ENCODE measurements at regions not wholly inside any gene's neighbourhood (a gene's known extent, or its start where the extent isn't known, plus 50 kb on each side); places are given as distances from the start of the nearest gene placed in this dataset.

DNA sequence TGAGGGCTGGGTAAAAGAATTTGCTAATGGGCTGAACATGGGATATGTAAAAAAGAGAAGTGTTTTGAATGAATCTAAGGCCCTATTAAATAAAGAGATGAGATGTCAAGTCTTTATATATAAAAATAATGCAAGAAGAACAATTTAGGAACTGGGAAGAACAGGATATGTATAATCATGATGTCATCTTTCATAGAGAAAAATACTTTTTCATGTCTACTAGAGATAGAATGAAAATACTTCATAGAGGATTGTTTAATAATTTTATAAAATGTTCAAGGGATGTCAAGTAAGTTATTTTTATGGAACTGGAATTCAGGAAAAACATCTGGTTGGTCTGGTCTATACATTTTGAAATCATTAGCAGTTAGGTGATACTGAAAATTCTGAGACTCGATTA lies 799.0 kb upstream of the CTNND2 start:
- TF ChIP-seq, protein P1, sequence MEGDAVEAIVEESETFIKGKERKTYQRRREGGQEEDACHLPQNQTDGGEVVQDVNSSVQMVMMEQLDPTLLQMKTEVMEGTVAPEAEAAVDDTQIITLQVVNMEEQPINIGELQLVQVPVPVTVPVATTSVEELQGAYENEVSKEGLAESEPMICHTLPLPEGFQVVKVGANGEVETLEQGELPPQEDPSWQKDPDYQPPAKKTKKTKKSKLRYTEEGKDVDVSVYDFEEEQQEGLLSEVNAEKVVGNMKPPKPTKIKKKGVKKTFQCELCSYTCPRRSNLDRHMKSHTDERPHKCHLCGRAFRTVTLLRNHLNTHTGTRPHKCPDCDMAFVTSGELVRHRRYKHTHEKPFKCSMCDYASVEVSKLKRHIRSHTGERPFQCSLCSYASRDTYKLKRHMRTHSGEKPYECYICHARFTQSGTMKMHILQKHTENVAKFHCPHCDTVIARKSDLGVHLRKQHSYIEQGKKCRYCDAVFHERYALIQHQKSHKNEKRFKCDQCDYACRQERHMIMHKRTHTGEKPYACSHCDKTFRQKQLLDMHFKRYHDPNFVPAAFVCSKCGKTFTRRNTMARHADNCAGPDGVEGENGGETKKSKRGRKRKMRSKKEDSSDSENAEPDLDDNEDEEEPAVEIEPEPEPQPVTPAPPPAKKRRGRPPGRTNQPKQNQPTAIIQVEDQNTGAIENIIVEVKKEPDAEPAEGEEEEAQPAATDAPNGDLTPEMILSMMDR (conservative IDR thresholded peaks at IDR 0.05): no peak
- H3K79me1 ChIP-seq (ENCODE audit: insufficient read depth, low read depth, low read length, poor library complexity, severe bottlenecking): no peaks in the 10 kb centered on the region
- no peaks in the 10 kb centered on the region for H3K9me3 Mint-ChIP-seq
- no peak overlapping the region for H3K9ac ChIP-seq (ENCODE audit: extremely low read depth, insufficient read length, low read length)
- H4K5ac ChIP-seq (ENCODE audit: insufficient read length, low read depth, low read length): no peak overlapping the region
- no peak overlapping the region for H3K4me3 Mint-ChIP-seq
- no peak overlapping the region for H3K18ac ChIP-seq (ENCODE audit: insufficient read length, low read depth, low read length)
- H3K23ac ChIP-seq (ENCODE audit: insufficient read length, low read depth, low read length): no peak overlapping the region
- no peaks in the 10 kb centered on the region; the same call in 1 of the 2 replicates for H3K4me1 ChIP-seq (ENCODE audit: insufficient read depth, low read length)
- H3K56ac ChIP-seq (ENCODE audit: insufficient read length, low read depth, low read length): no peak overlapping the region
- no peak overlapping the region for H3K4me2 ChIP-seq (ENCODE audit: insufficient read depth, insufficient read length, low read length)
- H3K4me1 Mint-ChIP-seq: peaks cover 8 to 26% of the 10 kb centered on the region in 2 experiments
- H2AFZ ChIP-seq (ENCODE audit: low read length): no peak overlapping the region
- H3K36me3 Mint-ChIP-seq (ENCODE audit: insufficient read depth in 1 of 3, low read depth in 3 of 3): no peaks in the 10 kb centered on the region
- H2BK12ac ChIP-seq (ENCODE audit: insufficient read length, low read depth, low read length): no peak overlapping the region
- no peaks in the 10 kb centered on the region for H3K27me3 ChIP-seq (ENCODE audit: insufficient read depth, low read length)
- H3K4ac ChIP-seq (ENCODE audit: low read depth, low read length): no peak overlapping the region
- H2BK15ac ChIP-seq (ENCODE audit: low read depth, low read length): no peak overlapping the region
- H3K27ac ChIP-seq (ENCODE audit: insufficient read length, low read depth, low read length): no peak overlapping the region
- no peaks in the 10 kb centered on the region for H3K79me2 ChIP-seq (ENCODE audit: insufficient read depth, low read length)
- H4K91ac ChIP-seq (ENCODE audit: insufficient read length, low read depth, low read length): no peak overlapping the region
- no peak overlapping the region for H2BK5ac ChIP-seq (ENCODE audit: insufficient read length, low read length)
- H3K14ac ChIP-seq (ENCODE audit: insufficient read depth, low read length): no peak overlapping the region
- no peaks in the 10 kb centered on the region for H3K27me3 Mint-ChIP-seq (ENCODE audit: low read depth)
- DNase-seq: no peak
- no peaks in the 10 kb centered on the region for H3K23me2 ChIP-seq (ENCODE audit: insufficient read length, low read depth, low read length, poor library complexity, severe bottlenecking)
- no peak overlapping the region for H3K27ac Mint-ChIP-seq
- no peaks in the 10 kb centered on the region for H4K20me1 ChIP-seq (ENCODE audit: control insufficient read depth, insufficient read depth, insufficient read length)
- no peak overlapping the region for H2AK5ac ChIP-seq (ENCODE audit: insufficient read length, low read length)
- H4K8ac ChIP-seq (replicated peaks; ENCODE audit: insufficient read length, low read depth, low read length): no peak overlapping the region
- no peak overlapping the region for H2BK20ac ChIP-seq (ENCODE audit: low read depth, low read length, poor library complexity, severe bottlenecking)
- H3T11ph ChIP-seq (ENCODE audit: low read length): no peak overlapping the region
- no peak overlapping the region for H2BK120ac ChIP-seq (ENCODE audit: low read depth, low read length, poor library complexity, severe bottlenecking)
- WGBS (ENCODE audit: extremely low coverage, insufficient read length, low lambda C conversion rate): no CpG with 5 or more reads among the region's 1 CpG
- no peaks in the 10 kb centered on the region for H3K9me3 ChIP-seq (ENCODE audit: control insufficient read depth, low read depth, low read length)
